Glutamatergic neuron (in vitro differentiated cells): ENCODE measurements at regions not wholly inside any gene's neighbourhood (a gene's known extent, or its start where the extent isn't known, plus 50 kb on each side); places are given as distances from the start of the nearest gene placed in this dataset.
A peak's percentile ranks its signal among the peaks of the same experiment; 100 is the strongest.
"Not testable (repeated sequence)": the region's sequence is repeated elsewhere in the genome, so short reads cannot be mapped to it uniquely, and the experiment has no call there.

ENCODE experiments used
- DNase-seq: peaks from one replicate; pipeline ENCODE4 v3.0.0; 2022
- H3K27ac Mint-ChIP-seq: one replicate; pipeline ENCODE4 v1.8.0; 2020; ENCODE audit warnings: mild to moderate bottlenecking, mixed read lengths, inconsistent platforms; ENCODE audit not compliant: unreplicated experiment
- H3K27me3 Mint-ChIP-seq: one replicate; pipeline ENCODE4 v1.8.0; 2020; ENCODE audit warnings: mild to moderate bottlenecking, moderate library complexity, mixed read lengths, inconsistent platforms; ENCODE audit not compliant: unreplicated experiment
- H3K36me3 Mint-ChIP-seq: one replicate; pipeline ENCODE4 v1.8.0; 2020; ENCODE audit warnings: mild to moderate bottlenecking, mixed read lengths, inconsistent platforms; ENCODE audit not compliant: unreplicated experiment
- H3K4me1 Mint-ChIP-seq: one replicate; pipeline ENCODE4 v1.8.0; 2020; ENCODE audit warnings: mild to moderate bottlenecking, low read depth, mixed read lengths, inconsistent platforms; ENCODE audit not compliant: unreplicated experiment
- H3K4me3 Mint-ChIP-seq: one replicate; pipeline ENCODE4 v1.8.0; 2020; ENCODE audit warnings: mild to moderate bottlenecking, mixed read lengths, inconsistent platforms; ENCODE audit not compliant: unreplicated experiment
- H3K9me3 Mint-ChIP-seq: one replicate; pipeline ENCODE4 v1.8.0; 2020; ENCODE audit warnings: mild to moderate bottlenecking, moderate library complexity, mixed read lengths, inconsistent platforms; ENCODE audit not compliant: unreplicated experiment

- not testable (repeated sequence) for H3K9me3 Mint-ChIP-seq, H3K4me1 Mint-ChIP-seq, H3K27ac Mint-ChIP-seq, H3K27me3 Mint-ChIP-seq, H3K4me3 Mint-ChIP-seq, H3K36me3 Mint-ChIP-seq, DNase-seq
Measured at GRCh38 chrY:3088149-3088548, 153.0 kb downstream of the ZFY start.

DNA sequence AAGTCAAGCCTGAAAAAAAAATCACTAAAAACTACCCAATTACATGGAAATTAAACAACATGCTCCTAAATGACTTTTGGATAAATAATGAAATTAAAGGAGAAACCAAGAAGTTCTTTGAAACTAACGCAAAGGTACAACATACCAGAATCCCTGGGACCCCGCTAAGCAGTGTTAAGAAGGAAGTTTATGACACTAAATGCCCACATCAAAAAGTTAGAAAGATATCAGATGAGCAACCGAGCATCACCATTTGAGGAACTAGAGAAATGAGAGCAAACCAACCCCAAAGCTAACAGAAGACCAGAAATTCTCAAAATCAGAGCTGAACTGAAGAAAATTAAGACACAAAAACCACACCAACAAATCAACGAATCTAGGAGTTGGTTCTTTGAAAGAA is 173.5 kb downstream of the ZFY start:
- H3K4me3 Mint-ChIP-seq, DNase-seq, H3K36me3 Mint-ChIP-seq, H3K27me3 Mint-ChIP-seq, H3K9me3 Mint-ChIP-seq, H3K4me1 Mint-ChIP-seq, H3K27ac Mint-ChIP-seq: not testable (repeated sequence)

DNA sequence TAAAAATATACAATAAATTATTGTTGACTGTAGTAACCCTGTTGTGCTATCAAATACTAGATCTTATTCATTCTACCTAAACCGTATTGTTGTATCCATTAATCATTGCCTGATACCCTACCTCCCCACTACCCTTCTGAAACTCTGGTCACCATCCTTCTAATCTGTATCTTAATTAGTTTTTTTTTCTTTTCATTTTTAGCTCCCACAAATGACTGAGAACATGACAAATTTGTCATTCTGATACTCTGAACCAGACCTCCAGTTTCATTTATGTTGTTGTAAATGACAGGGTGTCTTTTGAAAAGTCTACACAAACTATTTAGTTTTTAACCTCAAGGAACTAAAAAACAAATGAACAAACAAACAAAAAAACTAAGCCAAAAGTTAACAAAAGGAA is 185.1 kb downstream of the ZFY start:
- H3K4me3 Mint-ChIP-seq, DNase-seq, H3K27me3 Mint-ChIP-seq, H3K4me1 Mint-ChIP-seq, H3K9me3 Mint-ChIP-seq, H3K36me3 Mint-ChIP-seq, H3K27ac Mint-ChIP-seq: not testable (repeated sequence)

DNA sequence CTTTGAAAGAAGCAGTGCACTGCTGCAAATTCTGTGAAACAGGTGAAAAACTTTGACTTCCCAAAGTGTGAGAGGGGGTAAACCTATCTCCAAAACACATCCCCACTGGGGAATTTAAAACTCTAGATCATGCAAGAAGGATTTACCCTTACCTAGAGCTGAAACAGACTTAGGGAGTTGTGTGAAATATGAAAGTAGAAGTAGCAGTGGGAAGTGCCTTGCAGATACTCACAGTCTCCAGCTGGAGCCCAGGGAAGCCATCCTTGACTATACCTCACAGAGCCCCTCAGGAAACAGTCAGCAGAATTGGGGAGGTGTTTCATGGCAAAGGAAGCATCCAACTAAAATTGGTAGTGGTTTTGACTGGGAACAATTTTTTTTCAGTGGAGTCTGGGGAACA is 185.5 kb downstream of the ZFY start:
- H3K27me3 Mint-ChIP-seq, H3K9me3 Mint-ChIP-seq, H3K27ac Mint-ChIP-seq, DNase-seq, H3K36me3 Mint-ChIP-seq, H3K4me1 Mint-ChIP-seq, H3K4me3 Mint-ChIP-seq: not testable (repeated sequence)

GRCh38 chrY:3123482-3123881 is 188.3 kb downstream of the ZFY start:
- H3K4me3 Mint-ChIP-seq, H3K9me3 Mint-ChIP-seq, H3K27me3 Mint-ChIP-seq, H3K36me3 Mint-ChIP-seq, H3K4me1 Mint-ChIP-seq, H3K27ac Mint-ChIP-seq: not testable (repeated sequence)
- peak; percentile 8 for DNase-seq

DNA sequence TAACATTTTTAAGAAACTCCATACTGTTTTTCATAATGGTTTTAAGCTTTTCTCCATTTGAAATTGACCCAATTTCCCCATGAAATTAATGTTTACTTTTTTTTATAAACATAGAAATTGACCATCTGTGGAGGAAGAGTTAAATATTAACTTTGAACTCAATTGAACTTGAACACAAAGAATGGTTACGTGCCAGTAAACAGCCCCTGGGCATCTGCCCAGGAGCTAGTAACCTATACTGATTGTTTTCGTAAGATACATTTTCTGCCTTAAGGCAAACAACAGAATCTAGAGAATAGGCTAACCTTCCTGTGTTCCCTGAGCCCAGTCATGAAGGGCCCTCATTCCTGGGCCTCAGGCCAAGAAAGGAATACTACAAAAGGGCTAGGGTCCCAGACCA is 235.9 kb downstream of the ZFY start:
- DNase-seq, H3K4me1 Mint-ChIP-seq, H3K4me3 Mint-ChIP-seq, H3K36me3 Mint-ChIP-seq, H3K9me3 Mint-ChIP-seq, H3K27ac Mint-ChIP-seq, H3K27me3 Mint-ChIP-seq: not testable (repeated sequence)

DNA sequence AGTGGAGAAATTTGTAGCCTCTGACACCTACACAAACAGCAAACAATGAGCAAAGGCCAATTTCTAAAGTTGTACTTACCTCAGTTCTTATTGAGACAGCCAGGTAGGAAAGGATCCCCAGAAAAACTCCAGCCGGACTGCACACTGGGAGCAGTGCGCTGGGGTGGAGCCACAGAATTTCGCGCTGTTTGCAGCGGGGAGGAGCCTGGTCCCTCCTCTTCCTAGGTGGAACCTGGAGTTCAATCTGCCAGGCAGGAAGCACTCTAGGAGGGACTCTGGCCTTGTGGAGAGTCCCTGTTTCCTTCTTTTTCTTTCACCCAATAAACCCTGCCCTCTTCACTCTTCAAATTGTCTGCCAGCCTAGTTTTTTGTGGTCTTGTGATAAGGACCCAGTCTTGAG is 259.9 kb downstream of the ZFY start:
- not testable (repeated sequence) for H3K27ac Mint-ChIP-seq, H3K4me3 Mint-ChIP-seq, H3K36me3 Mint-ChIP-seq, H3K27me3 Mint-ChIP-seq, H3K9me3 Mint-ChIP-seq, DNase-seq, H3K4me1 Mint-ChIP-seq

DNA sequence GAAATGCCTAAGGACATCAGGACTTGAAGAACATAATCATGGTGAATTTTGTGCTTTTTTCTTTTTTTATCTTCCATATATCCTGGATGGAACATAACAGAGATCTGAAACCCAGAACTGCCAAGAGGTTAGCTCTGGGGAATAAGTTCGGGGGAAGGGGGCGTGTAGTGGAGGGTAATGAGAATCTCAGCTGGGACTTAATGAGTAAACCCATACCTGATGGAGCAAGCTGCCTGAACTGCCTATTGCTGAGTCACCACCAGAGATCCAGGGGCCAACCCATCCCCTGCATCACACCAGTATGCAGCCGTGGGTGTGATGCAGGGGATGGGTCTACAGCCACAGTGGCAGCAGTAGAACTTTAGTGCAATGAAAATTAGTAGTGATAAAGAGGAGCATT is 267.1 kb downstream of the ZFY start:
- not testable (repeated sequence) for H3K4me3 Mint-ChIP-seq, H3K4me1 Mint-ChIP-seq, DNase-seq, H3K27me3 Mint-ChIP-seq, H3K9me3 Mint-ChIP-seq, H3K27ac Mint-ChIP-seq, H3K36me3 Mint-ChIP-seq

GRCh38 chrY:3206733-3207132 is 271.6 kb downstream of the ZFY start:
- H3K27ac Mint-ChIP-seq, H3K36me3 Mint-ChIP-seq, H3K27me3 Mint-ChIP-seq, H3K4me1 Mint-ChIP-seq, H3K4me3 Mint-ChIP-seq, H3K9me3 Mint-ChIP-seq, DNase-seq: not testable (repeated sequence)

DNA sequence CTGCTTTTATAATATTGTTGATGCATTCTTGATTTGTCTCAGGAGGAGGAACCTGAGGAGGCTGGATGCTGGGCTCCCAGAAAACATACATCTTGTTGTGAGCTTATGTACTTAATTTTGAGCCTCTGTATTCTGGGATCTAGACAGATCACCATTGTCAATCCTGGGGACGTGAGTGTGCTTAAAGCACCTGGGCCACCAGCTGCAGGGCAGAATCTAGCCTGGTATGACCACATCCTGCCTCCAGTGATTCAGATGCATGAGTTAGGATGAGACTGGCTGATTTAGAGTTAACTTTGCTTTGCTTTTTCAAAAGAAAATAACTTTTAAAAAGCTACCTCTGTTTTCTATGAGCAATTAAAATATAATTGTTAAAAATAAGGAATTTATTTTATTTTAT is 278.0 kb downstream of the ZFY start:
- H3K9me3 Mint-ChIP-seq, H3K36me3 Mint-ChIP-seq, DNase-seq, H3K4me3 Mint-ChIP-seq, H3K4me1 Mint-ChIP-seq, H3K27me3 Mint-ChIP-seq, H3K27ac Mint-ChIP-seq: not testable (repeated sequence)

DNA sequence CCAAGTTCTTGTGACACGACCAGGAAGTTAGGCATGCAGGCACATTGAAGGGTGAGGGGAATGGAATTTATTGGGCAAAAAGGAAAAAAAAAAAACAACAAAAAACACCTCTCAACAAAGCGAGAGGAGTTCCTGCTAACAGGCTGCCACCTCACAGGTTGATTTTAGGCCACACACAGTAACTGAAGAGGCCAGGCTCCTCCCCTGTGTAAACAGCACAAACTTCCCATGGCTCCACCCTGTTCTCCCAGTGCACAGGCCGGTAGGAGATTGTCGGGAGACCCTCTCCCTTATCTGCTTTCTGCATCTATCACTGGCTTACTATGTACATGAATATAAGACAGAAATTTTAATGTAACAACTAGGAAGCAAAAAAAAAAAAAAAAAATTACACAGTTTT is 283.0 kb downstream of the ZFY start:
- not testable (repeated sequence) for H3K27ac Mint-ChIP-seq, H3K36me3 Mint-ChIP-seq, H3K4me3 Mint-ChIP-seq, H3K27me3 Mint-ChIP-seq, H3K4me1 Mint-ChIP-seq, H3K9me3 Mint-ChIP-seq, DNase-seq

- H3K27me3 Mint-ChIP-seq, H3K36me3 Mint-ChIP-seq, H3K27ac Mint-ChIP-seq, DNase-seq, H3K4me3 Mint-ChIP-seq, H3K9me3 Mint-ChIP-seq, H3K4me1 Mint-ChIP-seq: not testable (repeated sequence)
Measured at GRCh38 chrY:3218559-3218958, 283.4 kb downstream of the ZFY start.

GRCh38 chrY:3262911-3263310 is 316.0 kb upstream of the TGIF2LY start:
- H3K27ac Mint-ChIP-seq, H3K36me3 Mint-ChIP-seq, H3K4me1 Mint-ChIP-seq, DNase-seq, H3K4me3 Mint-ChIP-seq, H3K27me3 Mint-ChIP-seq, H3K9me3 Mint-ChIP-seq: not testable (repeated sequence)
